CD4-positive, alpha-beta T cell treated with Interleukin-17A for 1 hour (primary cell): ENCODE measurements at regions not wholly inside any gene's neighbourhood (a gene's known extent, or its start where the extent isn't known, plus 50 kb on each side); places are given as distances from the start of the nearest gene placed in this dataset.
"Not testable (repeated sequence)": the region's sequence is repeated elsewhere in the genome, so short reads cannot be mapped to it uniquely, and the experiment has no call there.

ENCODE experiments used
- DNase-seq: peaks from one replicate; pipeline ENCODE4 v3.0.0-alpha.2; 2020

DNA sequence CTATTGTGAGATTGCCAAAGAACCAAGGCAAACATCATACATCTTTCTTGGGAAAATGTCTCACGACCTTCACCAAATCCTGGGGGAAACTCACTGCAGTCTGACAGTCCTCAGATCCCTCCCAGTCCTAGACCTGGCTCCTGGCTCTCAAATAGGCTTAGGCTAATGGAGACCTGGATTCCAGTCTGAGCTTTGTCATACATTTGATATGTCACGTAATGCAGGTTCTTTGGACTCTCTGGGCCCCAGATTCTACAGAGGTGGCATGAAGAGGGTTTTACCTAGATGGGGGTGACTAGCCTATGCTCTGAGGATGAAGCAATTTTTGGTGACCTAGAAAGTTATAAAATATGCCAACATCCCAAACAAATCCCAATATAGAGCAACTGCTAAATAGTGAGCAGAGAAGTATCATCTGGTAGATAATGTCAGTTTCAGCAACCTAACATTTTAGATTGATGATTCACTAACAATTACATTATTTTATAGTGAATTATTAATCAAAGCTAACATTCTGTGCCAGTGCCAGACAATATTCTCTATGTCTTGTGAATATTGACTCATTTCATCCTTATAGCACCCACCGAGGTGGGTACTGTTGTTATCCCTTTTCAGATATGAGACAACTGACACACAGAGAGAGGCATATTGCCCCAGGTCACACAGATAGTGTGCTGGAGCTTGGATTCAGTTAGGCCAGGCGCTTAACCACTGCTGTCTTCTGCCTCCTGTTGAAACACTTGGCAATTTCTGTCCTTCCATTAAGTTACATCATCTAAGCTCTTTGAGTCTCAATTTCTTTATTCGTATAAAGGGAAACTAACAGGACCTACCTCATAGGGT is 195.4 kb upstream of the MAMLD1 start:
- no peak for DNase-seq

GRCh38 chrX:150182161-150182560 is 181.0 kb upstream of the MAMLD1 start:
- DNase-seq: no peak

DNA sequence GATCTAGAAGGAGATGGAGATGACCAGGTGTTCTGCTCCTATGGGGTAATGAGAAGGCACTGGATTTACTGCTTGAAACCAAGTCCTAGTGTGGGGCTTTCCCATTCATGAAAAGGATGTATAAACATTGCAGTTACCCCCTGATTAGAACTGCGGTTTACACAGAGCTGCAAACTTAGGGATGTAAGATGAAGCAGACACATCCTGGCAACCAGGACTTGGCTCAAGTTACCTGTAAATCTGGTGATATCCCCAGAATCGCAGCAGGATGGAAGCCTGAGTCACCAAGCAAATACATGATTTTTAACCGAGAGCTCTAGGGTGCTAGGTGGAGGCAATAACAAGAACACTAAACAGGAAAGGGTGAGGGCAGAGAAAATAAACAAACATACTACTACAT is 178.6 kb upstream of the MAMLD1 start:
- DNase-seq: no peak

DNA sequence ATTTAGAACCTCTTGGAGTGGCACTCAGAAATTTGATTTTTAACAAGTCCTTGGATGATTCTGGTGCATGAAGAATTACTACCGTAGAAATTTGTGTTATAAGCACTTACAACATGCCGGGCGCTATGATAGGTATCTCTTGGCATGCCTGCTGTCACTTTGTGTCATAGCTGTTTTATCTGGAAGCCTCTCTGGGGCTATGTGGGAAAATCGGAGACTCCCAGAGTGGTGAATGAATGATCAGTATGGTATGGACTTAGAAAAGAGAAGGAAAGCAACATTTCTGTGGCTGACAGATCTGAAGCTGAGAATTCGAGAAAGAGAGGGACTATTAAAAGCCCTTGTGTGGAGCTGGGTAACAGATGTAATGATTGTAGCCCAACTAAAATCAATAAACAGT is 177.4 kb upstream of the MAMLD1 start:
- no peak for DNase-seq

- DNase-seq: no peak
These were observed 170.3 kb upstream of the MAMLD1 start for GRCh38 chrX:150192816-150193215.

- no peak for DNase-seq
These were observed 166.8 kb upstream of the MAMLD1 start for GRCh38 chrX:150196285-150196684.

DNA sequence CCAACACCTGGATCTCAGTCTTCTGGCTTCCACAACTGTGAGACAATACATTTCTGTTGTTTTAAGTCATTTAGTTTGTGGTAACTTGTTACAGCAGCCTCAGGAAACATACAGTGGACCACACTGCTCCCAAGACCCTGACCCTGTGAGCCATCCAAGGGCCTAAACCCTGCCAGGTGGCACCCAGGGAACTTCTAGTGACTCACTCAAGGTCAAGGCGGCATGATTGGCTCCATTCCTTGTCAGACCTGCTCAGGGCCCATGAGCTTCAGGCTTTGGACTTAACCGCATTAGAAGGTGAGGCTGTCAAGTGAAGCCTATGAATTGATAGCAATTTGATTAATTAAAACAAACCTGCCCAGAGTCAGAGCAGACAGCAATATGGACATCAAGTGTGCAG is 165.7 kb upstream of the MAMLD1 start:
- no peak for DNase-seq

GRCh38 chrX:150198776-150199175 is 164.3 kb upstream of the MAMLD1 start:
- no peak for DNase-seq

DNA sequence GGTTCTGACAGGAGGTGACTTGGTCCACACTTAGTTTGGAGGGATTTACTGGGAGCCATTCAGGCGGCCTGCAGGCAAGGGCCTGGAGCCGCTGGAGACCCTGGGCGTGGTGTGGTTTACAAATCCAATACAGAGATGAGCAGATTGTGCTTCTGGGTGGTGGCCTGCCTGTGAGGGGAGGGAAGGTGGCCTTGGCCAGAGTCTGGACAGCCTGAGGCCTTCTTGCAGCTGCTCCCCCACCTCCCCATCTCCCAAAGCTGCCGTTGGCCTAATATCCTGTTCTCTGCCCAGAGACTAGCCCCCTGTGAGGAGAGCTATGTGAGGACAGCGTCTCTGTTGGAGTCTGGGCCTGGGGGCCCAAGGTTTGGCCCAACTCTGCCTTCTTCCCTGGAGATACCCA is 163.9 kb upstream of the MAMLD1 start:
- no peak for DNase-seq

GRCh38 chrX:150199803-150200202 is 163.3 kb upstream of the MAMLD1 start:
- DNase-seq: no peak

DNA sequence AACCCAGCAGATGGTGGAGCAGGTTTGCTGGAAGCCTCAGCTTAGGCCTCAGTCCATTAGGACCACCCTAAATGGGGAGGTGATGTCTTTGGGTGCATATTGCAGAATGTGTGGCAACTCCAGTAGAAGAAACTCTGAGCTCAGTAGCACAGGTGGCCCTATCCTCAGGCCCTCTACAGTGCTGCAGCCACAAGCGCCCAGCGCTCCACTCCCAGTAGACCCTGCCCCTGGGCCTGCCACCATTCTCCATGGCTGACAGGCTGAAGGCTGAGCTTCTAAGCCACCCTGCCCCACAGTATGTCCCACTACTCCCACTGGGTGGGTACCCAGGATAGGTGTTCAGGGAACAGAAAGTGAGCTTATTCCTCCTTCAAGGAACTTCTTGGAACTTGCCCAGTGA is 162.8 kb upstream of the MAMLD1 start:
- DNase-seq: no peak

DNA sequence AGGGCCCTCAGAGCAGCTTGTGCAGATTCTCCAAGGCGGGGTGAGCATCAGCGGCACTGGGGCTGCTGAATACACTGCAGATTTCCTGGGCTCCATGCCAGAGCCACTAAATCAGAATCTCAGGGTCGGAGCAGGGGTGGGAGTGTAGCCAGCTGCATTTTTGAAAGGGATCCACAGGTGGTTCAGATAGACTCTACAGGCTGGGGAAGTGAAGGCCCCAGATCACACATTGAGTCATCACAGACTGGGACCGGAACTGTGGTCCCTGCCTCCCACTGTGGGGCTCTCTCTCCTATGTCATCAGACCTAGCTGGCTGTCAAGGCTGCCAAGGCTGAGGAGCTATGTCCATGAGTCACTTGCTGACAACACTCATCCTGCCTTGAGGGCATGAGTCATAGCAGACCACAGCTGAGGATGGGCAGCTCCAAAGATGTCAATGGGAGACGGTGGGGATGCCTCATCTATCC is 162.3 kb upstream of the MAMLD1 start:
- peak; percentile 5 for DNase-seq

DNA sequence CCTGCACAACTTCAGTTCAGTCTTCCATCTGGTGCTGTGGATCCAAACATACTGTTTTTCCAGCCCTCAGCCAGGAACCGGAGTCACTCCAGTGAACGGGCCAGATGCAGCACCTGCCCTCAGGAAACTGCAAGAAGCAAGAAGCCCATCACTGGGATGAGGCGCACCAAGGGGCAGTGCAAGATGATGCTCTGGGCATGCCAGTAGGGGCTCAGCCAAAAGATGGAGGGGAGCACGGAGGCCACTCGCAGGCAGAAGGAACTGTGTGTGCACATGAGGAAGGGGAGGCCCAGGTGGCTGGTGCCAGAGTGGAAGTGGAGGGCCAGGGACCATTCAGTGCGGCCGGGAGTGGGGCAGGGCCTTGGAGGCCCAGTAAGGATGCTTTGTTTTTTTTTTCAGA is 161.7 kb upstream of the MAMLD1 start:
- DNase-seq: no peak

DNA sequence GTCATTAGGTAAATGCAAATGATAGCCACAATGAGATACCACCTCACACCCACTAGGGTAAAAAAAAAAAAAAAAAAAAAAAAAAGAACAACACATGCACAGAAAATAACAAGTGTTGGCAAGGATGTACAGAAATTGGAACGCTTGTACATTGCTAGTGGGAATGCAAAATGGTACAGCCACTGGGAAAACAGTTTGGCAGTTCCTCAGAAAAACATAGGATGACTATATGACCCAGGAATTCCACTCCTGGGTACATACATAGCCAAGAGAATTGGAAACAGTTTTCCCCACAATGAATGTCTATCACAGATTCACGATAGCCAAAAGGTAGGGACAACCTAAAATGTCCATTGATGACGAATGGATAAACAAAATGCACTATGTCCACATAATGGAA is 161.3 kb upstream of the MAMLD1 start:
- no peak for DNase-seq

DNA sequence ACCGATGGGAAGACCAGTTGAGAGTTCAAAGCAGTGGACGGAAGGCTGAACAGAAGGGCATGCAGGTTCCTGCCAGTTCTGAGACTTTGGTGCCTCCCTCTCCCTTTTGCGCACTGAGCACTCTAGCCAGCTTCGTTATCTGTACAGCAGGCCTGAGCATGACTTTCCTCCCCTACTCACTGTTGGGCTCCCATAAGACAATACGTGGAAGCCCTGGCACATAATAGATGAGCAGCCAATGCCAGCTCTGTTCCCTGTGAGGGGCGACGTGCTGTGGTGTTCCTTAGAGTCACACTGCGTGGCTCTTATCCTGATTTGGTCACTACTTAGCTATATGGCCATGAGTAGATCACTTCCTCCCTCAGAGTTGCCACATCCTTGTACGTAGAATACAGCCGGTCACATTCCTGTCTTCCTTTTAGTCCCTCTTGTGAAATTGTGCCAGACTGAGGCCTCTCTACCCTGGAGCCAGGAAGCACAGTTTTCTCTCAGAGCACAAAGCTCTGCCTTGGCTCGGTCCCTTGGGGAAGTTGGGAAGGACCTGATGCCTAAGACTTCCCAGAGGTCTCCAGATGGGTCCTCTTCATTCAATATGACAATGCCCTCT is 160.4 kb upstream of the MAMLD1 start:
- no peak for DNase-seq

GRCh38 chrX:150203248-150203645 is 159.9 kb upstream of the MAMLD1 start:
- no peak for DNase-seq

DNA sequence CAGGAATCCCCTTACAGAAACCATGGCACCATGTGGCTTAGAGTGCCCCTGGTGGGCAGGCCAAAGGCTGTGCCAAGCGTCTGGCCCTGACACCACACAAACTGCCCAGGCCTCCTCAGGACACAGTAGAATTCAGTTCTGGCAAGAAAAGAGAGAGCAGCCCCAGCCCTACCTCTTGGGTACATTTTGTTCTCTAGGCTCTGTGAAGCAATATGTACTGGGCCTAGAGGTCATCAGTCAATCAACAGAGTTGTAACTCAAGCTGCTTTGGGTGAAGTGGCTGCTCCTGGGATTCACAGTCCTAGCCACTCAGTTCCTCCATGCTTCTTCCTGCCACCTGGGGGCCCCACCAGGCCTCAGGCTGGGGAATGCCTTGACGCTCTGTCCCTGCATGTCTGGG is 158.1 kb upstream of the MAMLD1 start:
- no peak for DNase-seq

GRCh38 chrX:150207733-150208132 is 155.4 kb upstream of the MAMLD1 start:
- no peak for DNase-seq

DNA sequence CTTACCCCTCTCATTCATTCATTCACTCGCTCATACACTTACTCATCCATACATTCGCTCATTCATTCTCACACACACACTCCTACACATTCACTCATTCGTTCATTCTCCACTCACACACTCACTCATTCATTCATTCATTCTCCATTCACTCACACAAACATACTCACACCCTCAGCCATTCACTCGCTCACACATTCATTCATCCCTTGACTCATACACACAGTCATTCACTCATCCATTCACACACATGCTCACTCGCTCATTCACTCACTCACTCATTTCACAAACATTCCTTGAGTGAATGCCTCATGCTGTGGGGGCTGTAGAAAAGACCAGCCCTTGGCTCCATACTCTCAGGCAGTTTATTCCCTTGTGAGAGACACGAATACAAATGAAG is 151.1 kb upstream of the MAMLD1 start:
- DNase-seq: no peak

GRCh38 chrX:150212672-150213480 is 150.2 kb upstream of the MAMLD1 start:
- DNase-seq: no peak

DNA sequence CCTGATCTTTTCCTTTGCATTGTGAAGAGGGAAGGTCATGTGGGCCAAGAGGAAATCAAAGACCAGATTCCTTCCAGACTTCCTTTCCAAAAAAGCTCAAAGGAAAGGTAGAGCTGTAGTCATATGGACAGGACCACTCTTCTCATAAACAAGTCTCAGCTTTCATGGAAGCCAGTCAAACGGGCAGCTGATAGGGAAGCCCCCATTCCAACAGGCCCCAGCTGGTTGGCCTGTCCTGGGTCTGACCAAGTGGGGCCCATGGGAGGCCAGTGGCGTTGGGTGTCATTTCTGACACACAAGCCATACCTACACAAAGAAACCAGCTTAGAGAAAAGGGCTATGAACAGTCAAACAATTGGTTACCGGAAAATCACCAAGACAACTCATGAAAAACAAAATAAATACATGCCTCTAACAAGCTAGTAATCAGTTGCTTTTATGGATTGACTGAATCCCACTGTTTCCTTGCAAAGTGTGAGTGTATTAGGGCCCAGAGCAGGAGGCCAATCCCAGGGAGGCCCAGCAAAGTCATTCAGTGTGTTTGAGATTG is 149.6 kb upstream of the MAMLD1 start:
- DNase-seq: no peak

- not testable (repeated sequence) for DNase-seq
These were observed 147.1 kb upstream of the MAMLD1 start for GRCh38 chrX:150216000-150216399.

DNA sequence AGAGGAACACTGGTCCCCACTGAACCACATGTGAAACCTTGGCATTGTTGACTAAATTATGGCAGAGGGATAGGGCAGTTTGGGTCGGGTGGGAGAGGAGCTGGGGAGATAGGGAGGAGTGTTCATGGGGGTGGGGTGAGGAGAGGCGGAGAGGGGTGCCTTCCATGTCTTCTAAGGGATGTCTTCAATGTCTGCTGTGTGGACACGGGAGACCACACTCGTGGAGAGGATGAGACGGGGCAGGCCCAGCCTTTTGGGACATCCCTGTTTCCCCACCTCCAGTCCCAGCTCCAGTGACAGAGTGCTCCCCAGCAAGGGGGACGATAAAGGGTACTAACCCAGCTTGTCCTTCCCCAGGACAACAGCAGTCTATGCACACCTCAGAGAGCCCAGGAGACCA is 146.4 kb upstream of the MAMLD1 start:
- DNase-seq: no peak
